ENCODE measurements at regions not wholly inside any gene's neighbourhood (a gene's known extent, or its start where the extent isn't known, plus 50 kb on each side); places are given as distances from the start of the nearest gene placed in this dataset.

DNA sequence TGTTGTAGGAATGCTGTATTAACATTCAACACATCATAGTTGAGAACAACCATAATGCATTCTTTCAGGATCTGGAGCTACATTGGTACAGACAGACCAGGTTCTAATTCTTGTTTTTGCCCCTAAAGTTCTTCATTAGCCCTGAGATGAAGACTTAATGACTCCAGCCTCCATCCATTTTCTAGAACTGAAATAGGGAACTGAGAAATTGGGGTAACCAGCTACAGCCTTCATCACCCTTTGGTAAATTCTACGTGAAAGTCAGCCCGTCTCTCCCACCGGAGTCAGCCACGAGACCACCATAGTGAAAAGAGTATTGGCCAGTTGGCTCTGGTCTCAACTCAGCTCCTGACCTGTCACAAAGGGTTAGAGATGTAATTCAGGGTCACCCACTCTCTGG, 164.0 kb downstream of the NUAK1 start:
- no peaks in the 10 kb centered on the region for H3K9me3 ChIP-seq
- no peaks in the 10 kb centered on the region for H3K36me3 ChIP-seq
- TF ChIP-seq, protein P1, sequence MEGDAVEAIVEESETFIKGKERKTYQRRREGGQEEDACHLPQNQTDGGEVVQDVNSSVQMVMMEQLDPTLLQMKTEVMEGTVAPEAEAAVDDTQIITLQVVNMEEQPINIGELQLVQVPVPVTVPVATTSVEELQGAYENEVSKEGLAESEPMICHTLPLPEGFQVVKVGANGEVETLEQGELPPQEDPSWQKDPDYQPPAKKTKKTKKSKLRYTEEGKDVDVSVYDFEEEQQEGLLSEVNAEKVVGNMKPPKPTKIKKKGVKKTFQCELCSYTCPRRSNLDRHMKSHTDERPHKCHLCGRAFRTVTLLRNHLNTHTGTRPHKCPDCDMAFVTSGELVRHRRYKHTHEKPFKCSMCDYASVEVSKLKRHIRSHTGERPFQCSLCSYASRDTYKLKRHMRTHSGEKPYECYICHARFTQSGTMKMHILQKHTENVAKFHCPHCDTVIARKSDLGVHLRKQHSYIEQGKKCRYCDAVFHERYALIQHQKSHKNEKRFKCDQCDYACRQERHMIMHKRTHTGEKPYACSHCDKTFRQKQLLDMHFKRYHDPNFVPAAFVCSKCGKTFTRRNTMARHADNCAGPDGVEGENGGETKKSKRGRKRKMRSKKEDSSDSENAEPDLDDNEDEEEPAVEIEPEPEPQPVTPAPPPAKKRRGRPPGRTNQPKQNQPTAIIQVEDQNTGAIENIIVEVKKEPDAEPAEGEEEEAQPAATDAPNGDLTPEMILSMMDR (IDR thresholded peaks at IDR 0.05): no peak
- DNase-seq: no peak
- H3K4me1 ChIP-seq: no peaks in the 10 kb centered on the region
- H3K27me3 ChIP-seq: no peaks in the 10 kb centered on the region
- H3K4me3 ChIP-seq: no peak overlapping the region
- H3K27ac ChIP-seq: no peak overlapping the region
- intact Hi-C loops (cut with DNase I): no loop called here
- H3K9ac ChIP-seq (ENCODE audit: low read depth in 2 of 2, low read length in 2 of 2): no peak overlapping the region

DNA sequence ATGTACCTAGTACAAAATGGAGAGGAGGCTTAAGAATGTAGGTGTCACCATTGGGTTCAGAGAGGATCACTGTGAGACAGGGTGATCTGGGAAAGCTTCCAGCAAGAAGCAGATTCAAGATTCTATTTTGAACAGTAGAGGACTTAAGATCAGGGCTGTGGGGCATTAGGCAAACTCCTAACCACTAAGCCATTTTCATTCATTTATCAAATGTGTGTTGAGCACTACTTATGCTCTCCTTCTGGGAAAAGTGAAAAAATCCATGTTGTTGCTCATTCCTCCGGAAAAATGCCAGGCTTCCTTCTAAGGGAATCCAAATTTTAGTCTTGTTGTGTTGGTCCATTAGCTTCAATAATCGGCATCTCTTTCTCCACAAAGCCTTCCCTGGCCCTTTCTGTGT, 163.4 kb downstream of the NUAK1 start:
- no peak overlapping the region for H3K9ac ChIP-seq (ENCODE audit: low read depth in 2 of 2, low read length in 2 of 2)
- intact Hi-C loops (cut with DNase I): no loop called here
- no peaks in the 10 kb centered on the region for H3K27me3 ChIP-seq
- H3K9me3 ChIP-seq: no peaks in the 10 kb centered on the region
- no peak for DNase-seq
- no peak overlapping the region for H3K4me3 ChIP-seq
- no peaks in the 10 kb centered on the region for H3K4me1 ChIP-seq
- no peak overlapping the region for H3K27ac ChIP-seq
- no peaks in the 10 kb centered on the region for H3K36me3 ChIP-seq
- TF ChIP-seq, protein P1 (IDR thresholded peaks at IDR 0.05): no peak

DNA sequence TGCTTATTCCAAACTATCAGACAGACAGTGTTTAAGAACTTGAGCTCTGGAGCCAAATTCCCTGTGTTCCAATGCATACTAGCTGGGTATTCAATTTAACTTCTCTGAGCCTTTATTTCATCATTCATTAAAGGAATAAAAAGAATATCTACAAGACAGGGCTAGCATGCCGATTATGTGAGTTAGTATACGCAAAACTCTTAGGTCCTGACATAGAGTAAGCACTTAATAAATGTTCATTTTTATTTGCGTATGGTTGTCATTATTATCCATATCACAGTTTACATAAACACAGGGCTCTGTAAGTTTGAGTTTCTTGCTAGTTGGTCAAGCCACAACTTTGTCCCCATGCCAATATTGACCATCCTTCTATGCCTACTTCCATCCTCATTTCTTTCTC, 161.5 kb downstream of the NUAK1 start:
- Histone ChIP-seq H3K4me1 (no peaks in the 10 kb centered on the region), H3K4me3 (no peak overlapping the region), H3K36me3 (no peaks in the 10 kb centered on the region), H3K27ac (no peak overlapping the region), H3K27me3 (no peaks in the 10 kb centered on the region), H3K9me3 (no peaks in the 10 kb centered on the region), H3K9ac (ENCODE audit: low read depth in 2 of 2, low read length in 2 of 2) (no peak overlapping the region)
- TF ChIP-seq, protein P1 (IDR thresholded peaks at IDR 0.05): no peak
- intact Hi-C loops (cut with DNase I): no loop called here
- no peak for DNase-seq

DNA sequence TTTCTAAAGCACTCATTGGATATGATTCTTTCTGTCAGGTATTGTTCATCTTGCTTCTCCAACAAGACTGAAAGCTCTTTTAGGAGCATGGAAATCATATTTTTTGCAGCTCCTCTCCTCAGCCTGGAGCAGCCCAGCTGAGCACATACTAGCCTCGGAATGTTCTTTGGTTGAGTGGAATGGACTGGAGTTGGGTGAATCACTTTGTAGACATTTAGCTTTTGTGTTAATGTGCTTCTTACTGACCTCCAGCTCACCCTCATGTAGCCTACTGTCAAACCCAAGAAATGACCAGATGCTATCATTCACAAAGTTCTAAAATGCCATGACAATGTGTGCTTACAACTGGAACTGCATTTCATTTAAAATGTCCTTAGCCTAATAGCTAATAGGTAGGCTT, 161.1 kb downstream of the NUAK1 start:
- H3K9ac ChIP-seq (ENCODE audit: low read depth in 2 of 2, low read length in 2 of 2): no peak overlapping the region
- H3K36me3 ChIP-seq: no peaks in the 10 kb centered on the region
- no peaks in the 10 kb centered on the region for H3K4me1 ChIP-seq
- intact Hi-C loops (cut with DNase I): no loop called here
- H3K27me3 ChIP-seq: no peaks in the 10 kb centered on the region
- TF ChIP-seq, protein P1 (IDR thresholded peaks at IDR 0.05): no peak
- H3K4me3 ChIP-seq: no peak overlapping the region
- DNase-seq: no peak
- H3K9me3 ChIP-seq: no peaks in the 10 kb centered on the region
- H3K27ac ChIP-seq: no peak overlapping the region

DNA sequence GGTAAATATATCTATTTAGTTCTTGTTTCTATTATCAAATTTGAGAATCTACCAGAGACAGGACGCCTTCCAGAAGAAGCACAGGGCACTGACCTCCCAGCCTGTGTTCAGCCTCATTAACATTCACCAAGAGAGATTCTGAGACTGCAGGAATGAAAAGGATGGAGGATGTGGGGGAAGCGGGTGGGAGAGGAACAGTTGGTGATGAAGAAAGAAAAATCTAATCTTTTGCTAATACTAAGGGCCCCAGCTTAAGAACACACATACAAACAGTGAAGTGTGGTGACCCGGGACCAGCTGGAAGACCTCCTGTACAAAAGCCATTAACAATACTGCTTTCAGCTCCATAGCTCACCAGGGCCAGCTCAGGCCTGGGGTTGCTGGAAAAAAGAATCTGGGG, 160.5 kb downstream of the NUAK1 start:
- no peak for DNase-seq
- intact Hi-C loops (cut with DNase I): no loop called here
- Histone ChIP-seq H3K27ac (no peak overlapping the region), H3K36me3 (no peaks in the 10 kb centered on the region), H3K9ac (ENCODE audit: low read depth in 2 of 2, low read length in 2 of 2) (no peak overlapping the region), H3K9me3 (no peaks in the 10 kb centered on the region), H3K4me1 (no peaks in the 10 kb centered on the region), H3K27me3 (no peaks in the 10 kb centered on the region), H3K4me3 (no peak overlapping the region)
- TF ChIP-seq, protein P1 (IDR thresholded peaks at IDR 0.05): no peak

DNA sequence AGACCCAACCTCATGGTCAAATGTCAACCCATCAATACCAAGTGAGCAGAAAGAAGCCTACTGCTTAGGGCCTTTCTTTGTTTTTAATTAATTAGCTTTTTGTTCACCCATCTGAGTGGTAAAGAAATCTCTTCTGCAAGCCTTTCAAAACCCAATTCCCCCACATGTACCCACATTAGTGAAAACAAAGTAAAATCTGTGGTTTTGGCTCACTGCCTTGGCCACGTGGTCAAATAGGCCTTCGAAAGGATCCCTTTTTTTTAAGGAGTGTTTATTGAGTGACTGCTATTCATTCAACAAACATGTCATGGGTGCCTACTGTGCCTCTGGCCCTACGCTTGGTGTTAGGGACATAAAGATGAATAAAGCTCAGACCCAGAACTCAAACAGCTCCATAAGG, 160.1 kb downstream of the NUAK1 start:
- no peaks in the 10 kb centered on the region for H3K9me3 ChIP-seq
- H3K4me3 ChIP-seq: no peak overlapping the region
- TF ChIP-seq, protein P1 (IDR thresholded peaks at IDR 0.05): no peak
- H3K4me1 ChIP-seq: no peaks in the 10 kb centered on the region
- no peak for DNase-seq
- no peak overlapping the region for H3K9ac ChIP-seq (ENCODE audit: low read depth in 2 of 2, low read length in 2 of 2)
- intact Hi-C loops (cut with DNase I): no loop called here
- H3K27me3 ChIP-seq: no peaks in the 10 kb centered on the region
- no peaks in the 10 kb centered on the region for H3K36me3 ChIP-seq
- H3K27ac ChIP-seq: no peak overlapping the region

Data from colonic mucosa (tissue), 4 donors.